GM19395 (cell line): ENCODE measurements at regions not wholly inside any gene's neighbourhood (a gene's known extent, or its start where the extent isn't known, plus 50 kb on each side); places are given as distances from the start of the nearest gene placed in this dataset.
"Not testable (repeated sequence)": the region's sequence is repeated elsewhere in the genome, so short reads cannot be mapped to it uniquely, and the experiment has no call there.

Experiments
- ATAC-seq: cut with Tn5 transposase; IDR thresholded peaks from one replicate; pipeline ENCODE4 v1.9.1; 2021; ENCODE audit warnings: mild to moderate bottlenecking, moderate library complexity; ENCODE audit not compliant: unreplicated experiment

DNA sequence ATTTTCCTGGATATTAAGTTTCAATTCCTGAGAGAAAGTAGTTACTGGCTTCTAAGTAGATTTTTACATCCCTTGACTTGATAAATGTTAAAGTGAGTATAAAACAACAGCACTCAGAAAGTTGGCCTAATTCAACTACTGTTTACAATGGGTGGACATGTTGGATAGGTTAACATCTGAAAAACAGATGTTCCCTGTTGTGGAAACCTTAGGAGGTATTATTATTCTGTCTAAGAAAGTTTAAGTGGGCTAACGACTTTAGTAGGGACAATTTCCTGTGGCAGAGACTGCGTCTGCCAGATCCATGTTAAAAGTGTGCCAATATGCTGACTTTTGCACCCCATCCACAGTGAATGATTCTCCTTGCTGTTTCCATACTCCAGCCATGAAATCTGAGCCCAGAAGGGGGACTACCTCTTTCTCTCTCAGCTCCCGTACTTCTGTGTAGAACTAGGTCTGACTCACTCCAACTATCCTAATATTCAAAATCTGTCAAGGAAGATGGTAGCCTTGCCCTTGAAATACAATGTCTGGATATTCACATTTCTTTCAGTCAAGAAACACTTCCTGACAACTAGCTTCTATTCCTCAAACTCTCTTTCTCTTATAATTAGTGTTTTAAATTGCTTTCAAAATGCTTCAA lies 327.5 kb upstream of the HNRNPA3 start:
- no peak for ATAC-seq

DNA sequence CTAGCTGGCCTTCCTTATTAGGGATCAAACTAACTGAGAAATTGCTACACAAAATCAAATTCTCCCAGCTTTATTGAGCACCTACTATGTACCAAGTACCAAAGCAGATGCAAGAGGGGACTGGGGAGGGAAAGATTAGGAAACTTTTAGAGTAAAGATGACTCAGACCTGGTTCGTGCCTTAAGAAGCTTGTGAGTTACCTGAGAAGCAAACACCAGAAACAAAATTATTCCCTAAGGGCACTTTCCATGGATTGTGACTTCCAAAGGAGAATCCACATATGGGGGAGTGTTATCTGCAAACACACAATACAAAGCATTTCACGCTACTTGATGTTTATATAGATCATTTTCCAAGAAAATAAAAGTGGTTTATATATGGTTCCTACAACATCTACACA lies 326.9 kb upstream of the HNRNPA3 start:
- ATAC-seq = no peak

DNA sequence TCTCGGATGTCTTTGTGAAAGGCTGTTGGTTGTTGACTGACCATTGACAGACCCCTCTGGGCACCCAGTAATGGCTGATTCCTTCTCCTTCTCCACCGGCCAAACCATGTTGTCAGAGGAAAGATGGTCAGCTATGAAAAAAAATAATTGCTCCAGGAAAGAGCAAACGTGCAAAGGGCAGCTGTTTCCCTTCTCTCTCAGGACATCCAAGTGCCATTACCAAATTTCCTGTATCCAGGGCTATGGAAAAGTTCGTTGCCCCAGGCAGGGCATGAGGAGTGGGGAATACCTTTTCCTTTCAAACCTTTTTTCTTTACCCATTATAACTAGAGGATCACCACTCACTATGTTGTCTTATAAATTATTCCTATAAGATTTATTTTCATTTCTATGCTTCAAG lies 321.5 kb upstream of the HNRNPA3 start:
- ATAC-seq = no peak

DNA sequence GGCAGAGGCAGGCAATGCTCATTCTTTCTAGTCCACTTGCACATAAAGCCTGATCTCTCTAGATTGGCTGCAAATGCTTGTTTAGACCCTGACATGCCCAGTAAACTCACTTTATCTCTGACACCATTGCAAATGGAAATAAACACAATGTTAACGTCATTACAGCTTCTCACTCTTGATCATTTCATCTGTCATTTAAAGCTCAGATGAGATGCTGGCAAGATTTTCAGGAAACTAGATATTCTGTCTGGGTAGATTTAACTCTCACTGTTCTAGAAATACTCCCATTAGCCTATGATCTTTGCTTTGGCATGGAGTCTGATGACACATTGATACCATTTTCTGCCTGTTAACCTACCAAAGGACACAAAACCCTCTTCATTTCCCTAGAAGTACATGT lies 320.7 kb upstream of the HNRNPA3 start:
- ATAC-seq = no peak

DNA sequence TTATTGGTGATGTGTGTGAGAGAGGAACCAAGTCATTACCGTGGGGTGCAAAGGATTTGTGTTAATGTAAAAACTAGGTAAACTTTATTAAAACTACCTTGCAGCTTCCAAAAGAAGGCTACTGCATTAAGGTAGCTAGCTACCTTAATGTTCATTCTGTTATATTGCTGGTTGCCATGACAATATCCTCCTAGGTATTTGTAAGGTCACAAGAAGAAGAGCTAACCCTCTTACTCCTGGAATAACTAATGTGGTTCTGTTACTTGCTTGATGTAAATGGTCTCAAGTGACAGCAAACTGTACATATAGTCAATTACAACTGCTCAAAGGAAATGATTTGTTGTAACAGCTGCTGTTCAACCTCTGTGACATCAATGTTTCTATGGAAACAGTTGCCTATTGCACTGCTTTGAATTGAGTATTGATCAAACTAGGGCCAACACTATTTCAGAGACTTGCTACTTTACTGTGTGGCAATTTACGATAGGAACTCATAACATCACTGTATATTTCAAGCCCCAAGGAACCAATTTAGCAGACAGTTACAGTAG lies 319.8 kb upstream of the HNRNPA3 start:
- ATAC-seq = no peak

DNA sequence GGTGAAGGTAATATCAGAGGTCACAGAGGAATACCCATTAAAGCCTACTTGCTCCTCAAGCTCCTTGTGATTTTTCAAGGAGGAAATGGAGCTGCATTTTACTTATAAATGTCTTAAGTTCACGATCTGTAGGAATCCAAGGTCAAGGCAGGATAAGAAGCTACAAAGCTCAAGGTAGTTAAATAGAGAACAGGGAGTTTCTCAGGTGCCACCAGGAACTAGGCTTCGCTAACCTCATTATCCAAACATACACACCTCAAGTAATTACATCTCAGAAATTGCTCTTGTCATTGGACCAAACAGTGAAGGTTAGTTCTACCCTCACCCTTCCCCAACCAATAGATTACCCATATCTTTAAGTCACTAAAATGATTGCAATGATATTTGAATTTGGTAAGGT lies 317.4 kb upstream of the HNRNPA3 start:
- ATAC-seq = no peak

DNA sequence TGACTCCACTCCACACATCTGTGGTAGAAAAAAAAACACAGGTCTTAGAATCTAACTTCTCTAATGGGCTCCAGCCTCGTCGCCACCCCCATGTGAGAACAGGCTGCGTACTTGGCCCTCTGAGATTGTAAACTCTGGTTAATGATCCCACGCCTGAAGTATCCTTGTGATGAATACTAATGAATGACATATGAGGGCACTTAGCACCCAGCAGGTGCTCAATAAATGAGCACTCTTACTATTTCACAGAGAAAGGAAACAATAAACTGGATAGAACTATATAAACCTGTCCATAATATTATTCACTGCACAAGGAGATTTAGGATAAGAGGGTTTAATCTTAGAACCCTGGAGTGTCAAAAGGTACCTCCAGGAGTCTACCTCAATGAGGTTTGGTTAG lies 310.1 kb upstream of the HNRNPA3 start:
- no peak for ATAC-seq

DNA sequence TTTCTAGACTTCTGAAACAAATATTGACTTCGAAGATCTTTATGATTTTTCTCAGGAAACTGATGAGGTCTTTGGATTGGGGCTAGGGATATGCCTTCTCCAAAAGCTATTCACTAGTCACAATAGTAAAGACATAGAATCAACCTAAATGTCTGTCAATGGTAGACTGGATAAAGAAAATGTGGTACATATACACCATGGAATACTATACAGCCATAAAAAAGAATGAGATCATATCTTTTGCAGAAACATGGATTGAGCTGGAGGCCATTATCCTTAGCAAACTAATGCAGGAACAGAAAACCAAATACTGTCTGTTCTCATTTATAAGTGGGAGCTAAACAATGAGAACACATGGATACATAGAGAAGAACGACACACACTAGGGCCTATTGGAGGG lies 308.5 kb upstream of the HNRNPA3 start:
- not testable (repeated sequence) for ATAC-seq

DNA sequence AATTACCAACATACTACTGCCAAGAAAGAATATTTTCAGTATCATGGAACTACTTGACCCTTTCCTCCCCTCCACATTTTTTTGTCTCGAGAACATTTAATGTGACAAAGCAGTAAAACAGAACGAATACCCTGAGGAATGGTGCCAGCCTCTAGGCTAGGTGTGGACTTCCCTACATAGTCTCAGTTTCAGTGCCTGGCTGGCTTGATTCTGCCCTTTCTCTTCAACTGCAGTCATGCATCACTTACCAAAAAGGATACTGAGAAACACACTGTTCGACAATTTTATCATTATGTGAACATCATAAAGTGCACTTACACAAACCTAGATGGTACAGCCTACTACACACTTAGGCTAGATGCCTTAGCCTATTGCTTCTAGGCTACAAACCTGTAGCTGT lies 305.3 kb upstream of the HNRNPA3 start:
- ATAC-seq = no peak

DNA sequence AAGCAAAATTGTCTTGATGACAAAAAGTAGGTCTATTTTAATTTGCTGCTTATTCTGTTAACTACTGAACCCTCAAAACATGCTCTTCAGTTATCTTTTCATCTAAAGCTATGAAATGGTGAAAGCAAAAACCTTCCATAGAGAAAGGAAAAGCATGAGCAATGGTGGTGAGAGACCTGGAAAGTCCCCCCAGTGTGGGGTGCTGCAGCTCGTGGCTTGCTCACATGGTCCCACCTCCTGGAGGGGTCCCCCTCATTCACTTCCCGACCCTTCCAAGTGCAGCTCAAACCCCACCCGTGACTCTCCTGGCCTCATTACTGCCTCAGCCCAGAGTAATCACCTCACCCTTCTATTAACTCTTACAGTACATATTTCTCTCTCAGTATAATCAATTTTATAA lies 301.8 kb upstream of the HNRNPA3 start:
- ATAC-seq = no peak

DNA sequence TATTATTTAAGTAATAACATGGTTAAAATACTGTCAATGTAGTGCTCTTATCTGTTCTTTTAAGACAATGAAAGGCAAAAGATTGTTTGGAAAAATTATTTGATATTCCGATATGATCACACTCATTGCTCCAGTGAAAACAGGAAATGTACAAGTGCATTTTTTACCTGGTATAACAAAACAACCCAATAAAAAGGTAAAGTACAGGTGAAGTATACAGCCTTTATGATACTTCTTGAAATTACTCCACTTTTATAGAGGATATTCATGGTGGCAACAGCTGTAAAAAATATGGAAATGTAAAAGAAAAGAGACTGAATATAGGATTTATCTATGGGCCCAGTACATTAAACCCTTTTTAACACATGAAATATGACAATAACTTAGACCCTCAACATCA lies 298.6 kb upstream of the HNRNPA3 start:
- ATAC-seq = no peak

DNA sequence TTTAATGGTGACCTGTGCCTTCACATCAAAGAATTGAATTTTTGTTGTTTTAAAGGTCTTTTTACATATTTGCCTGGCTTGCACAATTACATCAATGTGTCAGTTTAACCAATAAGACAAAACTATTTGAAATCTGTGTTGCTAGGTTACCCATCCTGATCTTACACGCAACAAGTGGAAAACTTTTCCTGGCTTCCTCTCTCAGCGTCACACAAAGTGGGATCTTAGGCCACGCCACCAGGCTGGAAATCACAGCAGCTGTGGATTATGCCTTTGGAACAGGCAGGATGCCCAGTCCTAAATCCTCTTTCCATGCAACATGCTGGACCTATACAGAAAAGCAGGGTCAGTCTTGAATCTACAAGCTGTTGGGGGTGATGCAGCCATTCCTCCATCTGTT lies 298.2 kb upstream of the HNRNPA3 start:
- ATAC-seq = no peak

DNA sequence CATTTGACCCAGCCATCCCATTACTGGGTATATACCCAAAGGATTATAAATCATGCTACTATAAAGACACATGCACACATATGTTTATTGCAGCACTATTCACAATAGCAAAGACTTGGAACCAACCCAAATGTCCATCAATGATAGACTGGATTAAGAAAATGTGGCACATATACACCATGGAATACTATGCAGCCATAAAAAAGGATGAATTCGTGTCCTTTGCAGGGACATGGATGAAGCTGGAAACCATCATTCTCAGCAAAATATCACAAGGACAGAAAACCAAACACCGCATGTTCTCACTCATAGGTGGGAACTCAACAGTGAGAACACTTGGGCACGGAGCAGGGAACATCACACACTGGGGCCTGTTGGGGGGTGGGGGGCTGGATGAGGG lies 290.0 kb upstream of the HNRNPA3 start:
- not testable (repeated sequence) for ATAC-seq

DNA sequence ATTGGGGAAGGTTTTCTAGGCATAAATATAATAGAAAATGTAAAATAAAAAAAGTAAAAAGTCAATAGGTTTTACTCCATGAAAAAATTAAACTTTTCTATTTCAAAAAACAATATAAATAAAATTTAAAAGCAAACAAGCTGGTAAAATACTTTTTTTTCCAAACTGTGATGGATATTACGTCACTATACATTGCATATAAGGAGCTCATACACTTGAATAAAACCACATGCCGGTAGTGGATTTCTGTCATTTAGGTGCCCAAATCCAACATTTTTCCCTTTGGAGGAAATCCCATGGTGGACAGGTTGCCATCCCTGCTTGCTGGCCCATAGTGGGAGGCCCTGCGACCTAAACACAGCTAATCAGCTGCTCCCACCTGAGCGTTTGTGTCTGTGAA lies 289.4 kb upstream of the HNRNPA3 start:
- ATAC-seq = no peak

DNA sequence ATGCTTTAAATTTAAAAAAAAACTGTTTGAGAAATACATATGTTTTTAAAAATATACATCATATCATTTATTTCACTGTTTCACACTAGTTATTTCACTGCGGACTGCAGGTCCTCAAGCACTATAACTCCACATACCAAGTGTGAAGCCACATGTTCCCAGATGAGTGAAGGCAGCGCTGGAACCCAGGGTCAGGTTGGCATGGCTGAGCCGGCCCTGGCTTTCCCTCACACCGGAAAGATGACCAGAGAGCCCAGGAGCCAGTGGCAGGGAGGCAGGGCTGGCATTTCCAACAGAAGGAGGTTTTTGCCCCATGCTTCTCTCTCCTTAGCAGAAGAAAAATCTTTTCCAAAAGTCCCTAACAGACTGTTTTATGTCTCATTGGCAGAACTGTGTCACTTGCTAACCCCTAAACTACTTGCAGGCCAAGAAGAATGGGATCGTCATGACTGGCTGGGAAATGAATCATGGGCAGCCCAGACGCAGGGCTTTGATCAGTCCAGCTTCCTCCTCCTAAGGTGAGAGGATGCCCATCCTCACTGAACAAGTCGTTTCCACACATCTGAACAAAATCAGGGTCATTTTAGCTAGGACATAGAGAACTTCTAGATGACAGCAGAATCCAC lies 287.6 kb upstream of the HNRNPA3 start:
- no peak for ATAC-seq

DNA sequence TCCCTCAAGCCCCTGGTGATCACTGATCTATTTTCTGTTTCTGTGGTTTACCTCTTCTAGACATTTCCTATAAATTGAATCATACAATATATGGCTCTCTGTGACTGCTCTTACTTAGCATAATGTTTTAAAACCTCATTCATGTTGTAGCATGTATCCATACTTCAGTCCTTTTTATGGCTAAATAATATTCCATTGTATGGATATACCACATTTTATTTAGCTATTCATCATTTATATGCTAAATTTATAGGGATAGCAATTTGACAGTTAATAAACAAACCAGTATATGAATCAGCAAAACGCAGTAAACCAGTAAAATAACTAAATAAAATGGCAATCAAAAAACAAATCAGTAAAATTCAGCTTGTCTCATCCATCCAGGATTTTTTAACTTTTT lies 286.1 kb upstream of the HNRNPA3 start:
- no peak for ATAC-seq

DNA sequence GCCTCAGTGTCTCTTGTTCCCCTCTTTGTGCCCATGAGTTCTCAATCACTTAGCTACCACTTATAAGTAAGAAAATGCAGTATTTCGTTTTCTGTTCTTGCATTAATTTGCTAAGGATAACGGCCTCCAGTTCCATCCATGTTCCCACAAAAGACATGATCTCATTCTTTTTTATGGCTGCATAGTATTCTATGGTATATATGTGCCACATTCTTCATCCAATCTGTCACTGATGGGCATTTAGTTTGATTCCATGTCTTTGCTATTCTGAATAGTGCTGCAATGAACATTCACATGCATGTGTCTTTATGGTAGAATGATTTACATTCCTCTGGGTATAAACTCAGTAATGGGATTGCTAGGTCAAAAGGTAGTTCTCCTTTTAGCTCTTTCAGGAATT lies 283.2 kb upstream of the HNRNPA3 start:
- ATAC-seq = not testable (repeated sequence)

DNA sequence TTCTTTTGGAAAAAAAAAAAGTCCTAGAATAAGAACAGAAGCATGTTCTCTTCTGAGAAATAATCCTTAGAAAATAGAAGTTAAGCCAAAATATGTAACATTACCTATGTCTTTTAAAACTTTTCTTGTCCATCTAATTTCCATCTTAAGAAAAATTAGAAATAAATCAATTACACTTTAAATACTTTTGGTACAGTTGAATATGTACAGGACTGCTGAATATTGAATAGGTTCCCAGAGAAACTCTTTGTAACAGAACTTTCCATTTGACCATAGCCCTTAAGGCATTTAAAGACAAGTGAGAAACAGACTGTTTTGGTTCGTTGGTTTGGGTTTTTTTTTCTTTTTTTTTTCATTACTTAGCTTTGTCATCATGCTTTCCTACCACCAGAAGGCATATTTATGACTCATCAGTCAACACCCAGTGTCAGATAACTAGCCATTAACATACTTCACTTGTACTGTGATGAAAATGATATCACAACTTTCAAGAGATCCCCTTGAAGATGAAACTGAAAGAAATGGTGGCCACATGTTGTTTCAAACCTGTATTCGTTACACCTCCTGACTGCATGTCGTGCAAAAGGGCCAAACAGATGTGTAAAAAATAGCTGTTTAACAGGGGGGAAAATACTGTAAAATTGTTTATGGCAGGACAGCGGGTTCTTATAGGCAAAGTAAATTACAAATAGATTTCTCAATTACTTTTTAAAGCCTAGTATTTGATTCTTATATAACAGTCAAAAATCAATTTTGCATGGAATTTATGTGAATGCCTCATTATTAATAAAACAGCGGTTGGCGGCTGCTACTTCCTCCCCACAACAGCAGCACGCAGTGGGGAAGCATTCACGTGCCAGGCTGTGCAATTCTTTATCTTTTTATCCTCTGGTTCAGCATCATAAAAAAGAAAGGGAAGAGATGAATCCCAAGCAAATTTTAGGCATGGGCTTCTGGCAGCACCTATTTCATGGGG lies 280.7 kb upstream of the HNRNPA3 start:
- ATAC-seq = peak; percentile 97

DNA sequence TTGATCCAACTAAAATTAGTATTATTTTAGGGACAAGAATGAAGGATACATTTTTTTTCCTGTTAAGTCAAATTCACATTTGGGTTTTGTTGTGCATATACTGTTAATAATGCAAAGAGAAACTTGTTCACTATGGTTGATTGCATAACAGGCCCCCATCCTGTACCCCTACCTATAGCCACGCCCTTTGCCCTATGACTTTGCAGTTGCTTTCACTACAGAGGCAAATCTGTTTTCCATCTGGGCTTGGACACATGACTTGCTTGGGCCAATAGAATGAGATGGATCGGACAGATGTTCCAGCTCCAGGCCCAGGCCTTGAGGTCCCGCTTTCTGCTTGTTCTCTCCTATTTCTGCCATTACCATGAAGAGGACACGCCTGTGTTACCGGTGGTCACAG lies 278.5 kb upstream of the HNRNPA3 start:
- no peak for ATAC-seq

DNA sequence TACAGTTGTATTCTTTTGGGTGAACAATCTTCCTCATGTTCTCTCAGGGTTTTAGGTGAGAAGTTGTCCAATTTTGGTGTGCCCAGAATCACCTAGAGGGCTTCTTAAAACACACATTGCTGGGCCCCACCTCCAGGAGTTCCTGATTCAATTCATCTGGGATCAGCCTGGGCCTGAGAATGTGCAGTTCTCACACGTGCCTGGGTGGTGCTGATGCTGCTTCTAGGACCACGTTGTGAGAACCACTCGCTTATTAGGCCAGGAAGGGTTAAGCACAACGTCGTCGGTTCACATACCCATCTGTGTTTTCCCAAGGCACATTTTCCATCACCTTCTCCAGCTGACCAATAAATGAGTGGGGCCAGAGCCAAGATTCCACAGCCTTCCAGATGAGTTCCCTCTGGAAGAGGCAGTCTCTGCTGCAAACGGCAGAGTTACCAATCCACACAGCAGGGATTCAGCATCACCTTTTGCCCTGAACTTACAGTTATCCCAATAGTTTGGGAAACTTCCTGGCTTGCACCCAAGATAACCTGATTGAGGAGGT lies 277.7 kb upstream of the HNRNPA3 start:
- ATAC-seq = no peak

DNA sequence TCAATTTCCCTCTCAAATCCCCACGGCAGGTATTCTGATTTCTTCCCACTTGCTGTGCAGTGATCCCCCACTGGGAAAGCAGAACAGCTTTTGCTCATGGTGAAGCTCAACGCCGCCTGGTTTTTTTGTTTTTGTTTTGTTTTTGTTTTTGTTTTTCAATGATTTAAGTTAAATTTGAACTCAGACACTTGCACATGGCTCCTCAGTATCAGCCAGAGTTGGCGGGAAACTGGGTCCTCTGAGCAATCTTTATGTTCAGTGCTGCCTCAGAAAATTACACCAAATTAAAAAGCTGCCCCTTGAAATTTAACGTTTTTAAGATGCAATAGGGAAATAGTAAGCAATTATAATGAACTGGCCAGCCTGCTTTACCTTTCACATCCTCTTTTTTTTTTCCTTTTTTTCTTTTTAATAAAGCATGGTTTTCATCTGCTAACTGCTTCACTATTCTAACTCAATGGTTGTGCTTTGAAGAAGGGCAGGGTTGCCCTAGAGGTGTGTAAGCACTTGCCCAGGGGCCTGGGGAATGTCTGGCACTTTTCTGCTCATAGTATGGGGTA lies 277.0 kb upstream of the HNRNPA3 start:
- no peak for ATAC-seq
